HG03196 (cell line): ENCODE measurements at regions not wholly inside any gene's neighbourhood (a gene's known extent, or its start where the extent isn't known, plus 50 kb on each side); places are given as distances from the start of the nearest gene placed in this dataset.
"Not testable (repeated sequence)": the region's sequence is repeated elsewhere in the genome, so short reads cannot be mapped to it uniquely, and the experiment has no call there.

Source experiments
- ATAC-seq: cut with Tn5 transposase; IDR thresholded peaks from one replicate; pipeline ENCODE4 v1.9.1; 2021; ENCODE audit not compliant: unreplicated experiment

DNA sequence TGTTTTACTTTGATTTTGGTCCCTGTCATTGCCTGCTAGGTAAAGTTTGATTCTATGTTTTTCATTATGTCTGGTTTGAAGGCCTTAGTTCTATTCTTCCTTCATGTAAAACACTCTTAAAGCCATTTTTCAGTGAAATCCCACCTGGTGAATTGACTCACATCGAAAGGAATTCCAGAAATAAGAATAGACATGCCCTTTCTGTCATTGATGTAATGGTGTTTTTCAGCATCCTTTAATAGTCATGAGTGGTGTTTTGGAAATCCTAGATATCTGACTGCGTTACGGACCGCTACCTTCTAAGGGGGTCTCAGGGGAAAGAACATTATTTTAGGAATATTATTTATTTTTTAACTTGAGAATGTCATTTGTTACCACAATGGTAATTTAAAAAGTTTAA lies 104.5 kb upstream of the ZEB2 start:
- ATAC-seq, result no peak

DNA sequence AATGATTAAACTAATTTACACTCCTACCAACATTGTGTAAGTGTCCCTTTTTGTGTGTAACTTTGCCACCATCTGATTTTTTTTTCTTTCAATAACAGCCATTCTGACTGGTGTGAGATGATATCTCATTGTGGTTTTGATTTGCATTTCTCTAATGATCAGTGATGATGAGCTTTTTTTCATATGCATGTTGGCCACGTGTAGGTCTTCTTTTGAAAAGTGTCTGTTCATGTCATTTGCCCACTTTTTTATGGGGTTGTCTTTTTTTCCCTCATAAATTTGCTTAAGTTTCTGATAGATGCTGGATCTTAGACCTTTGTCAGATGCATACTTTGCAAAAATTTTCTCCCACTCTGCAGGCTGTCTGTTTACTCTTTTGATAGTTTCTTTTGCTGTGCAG lies 102.5 kb upstream of the ZEB2 start:
- ATAC-seq, result not testable (repeated sequence)

- no peak for ATAC-seq
These were observed 101.3 kb upstream of the ZEB2 start for GRCh38 chr2:144621266-144621665.

- no peak for ATAC-seq
These were observed 99.8 kb upstream of the ZEB2 start for GRCh38 chr2:144619760-144620159.

DNA sequence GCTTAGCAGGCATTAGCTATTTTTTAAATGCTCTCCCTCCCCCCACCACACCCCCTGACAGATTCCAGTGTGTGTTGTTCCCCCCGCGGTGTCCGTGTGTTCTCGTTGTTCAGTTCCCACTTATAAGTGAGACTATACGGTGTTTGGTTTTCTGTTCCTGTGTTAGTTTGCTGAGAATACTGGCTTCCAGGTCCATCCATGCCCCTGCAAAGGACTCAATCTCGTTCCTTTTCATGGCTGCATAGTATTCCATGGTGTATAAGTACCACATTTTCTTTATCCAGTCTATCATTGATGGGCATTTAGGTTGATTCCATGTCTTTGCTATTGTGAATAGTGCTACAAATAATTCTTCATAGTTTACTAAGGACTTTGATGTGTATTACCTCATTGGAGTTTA lies 97.3 kb upstream of the ZEB2 start:
- not testable (repeated sequence) for ATAC-seq

DNA sequence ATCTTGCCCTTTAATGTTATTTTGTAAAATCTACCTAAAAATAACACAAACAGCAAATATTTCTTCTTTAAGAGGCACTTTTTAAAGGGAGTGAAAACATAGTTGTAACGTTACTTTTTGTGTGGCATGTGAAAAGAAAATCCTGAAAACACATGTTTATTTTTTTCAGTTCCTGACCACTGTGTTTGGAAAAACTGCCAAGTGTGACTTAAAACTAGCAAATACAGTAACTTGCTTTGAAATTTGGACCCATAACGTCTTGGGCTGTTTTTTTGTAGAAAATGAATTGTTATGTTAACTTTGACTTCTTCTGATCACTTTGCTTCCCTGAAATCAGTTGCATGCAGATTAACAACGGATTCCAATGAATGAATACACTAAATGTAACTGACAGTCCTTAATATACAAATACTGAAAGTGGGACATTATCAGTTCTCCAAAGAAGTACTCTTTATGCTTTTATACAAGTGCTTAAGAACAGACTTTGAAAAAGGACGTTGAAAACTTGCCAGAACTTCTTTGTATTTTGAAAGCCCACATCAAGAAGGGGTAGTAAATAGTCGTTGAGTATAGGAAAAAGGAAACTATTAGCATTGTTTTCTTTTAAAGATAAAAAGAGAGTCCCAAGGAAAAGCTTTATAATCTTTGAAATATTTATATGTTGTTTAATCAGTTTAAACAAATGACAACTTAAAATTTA lies 96.1 kb upstream of the ZEB2 start:
- ATAC-seq, result no peak

GRCh38 chr2:144607891-144608521 lies 88.1 kb upstream of the ZEB2 start:
- no peak for ATAC-seq

DNA sequence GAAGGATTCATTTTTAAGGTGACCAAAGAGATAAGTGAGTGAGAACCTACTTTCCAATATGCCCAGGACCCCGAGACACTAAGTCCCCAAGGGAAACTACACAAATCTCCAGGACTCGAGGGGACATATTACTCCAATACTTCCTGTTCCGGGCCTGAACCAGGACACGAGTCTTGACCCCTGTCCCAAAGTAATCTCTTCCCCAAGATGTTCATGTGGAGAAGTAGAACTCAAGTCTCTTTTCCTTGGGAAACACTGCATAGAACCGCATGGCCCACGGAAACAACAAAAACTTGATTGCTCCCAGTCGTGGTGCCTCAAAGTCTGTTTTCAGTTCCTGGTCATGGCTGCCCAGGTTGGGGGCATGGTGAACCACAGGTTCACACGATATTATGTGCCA lies 87.2 kb upstream of the ZEB2 start:
- ATAC-seq, result no peak

- ATAC-seq, result no peak
These were observed 86.7 kb upstream of the ZEB2 start for GRCh38 chr2:144606466-144607095.

DNA sequence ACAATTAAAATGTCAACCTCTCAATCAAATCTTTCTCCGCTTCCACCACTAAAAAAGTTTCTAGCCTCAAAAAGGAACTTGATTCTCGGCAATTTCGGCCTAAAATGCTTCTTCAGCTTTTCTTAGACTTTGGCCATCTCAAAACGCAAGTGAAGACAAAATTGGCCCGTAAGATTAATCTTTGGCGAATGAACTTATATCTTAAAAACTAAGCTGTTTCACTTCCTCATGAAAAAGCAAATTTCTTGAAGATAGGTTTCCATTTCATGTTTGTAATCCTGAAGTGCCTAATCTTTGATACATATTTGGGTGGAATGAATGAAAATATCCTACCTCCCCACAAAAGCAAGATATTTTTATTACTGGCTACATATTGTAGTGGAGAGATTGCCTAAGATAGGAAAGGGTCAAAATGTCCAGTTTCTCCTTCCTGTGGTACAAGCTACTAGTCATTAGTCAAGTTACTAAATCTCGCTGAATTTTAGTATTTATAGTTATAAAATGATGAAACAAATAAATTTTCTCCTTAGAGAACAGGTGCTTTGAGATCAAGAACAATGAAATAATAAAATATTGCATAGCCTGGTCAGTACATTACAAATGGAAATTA lies 85.4 kb upstream of the ZEB2 start:
- ATAC-seq, result no peak

DNA sequence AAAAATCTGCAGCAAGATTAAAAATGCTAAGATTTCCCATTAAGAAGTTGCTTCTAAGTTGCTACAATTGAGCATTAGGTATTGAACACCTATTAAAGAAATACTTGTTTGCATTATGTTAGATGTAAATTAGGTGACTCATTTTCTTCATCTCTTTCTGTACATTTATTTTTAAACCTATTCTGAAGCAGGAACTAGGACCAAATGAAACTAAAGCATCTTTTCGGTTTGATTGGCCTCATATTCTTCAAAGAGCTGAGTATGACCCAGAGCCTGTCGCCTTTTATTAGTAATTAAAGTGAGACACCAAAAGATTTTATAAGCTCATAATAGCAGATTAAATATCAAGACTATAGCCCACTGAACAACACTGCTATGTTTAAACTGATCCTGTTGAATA lies 83.4 kb upstream of the ZEB2 start:
- no peak for ATAC-seq

DNA sequence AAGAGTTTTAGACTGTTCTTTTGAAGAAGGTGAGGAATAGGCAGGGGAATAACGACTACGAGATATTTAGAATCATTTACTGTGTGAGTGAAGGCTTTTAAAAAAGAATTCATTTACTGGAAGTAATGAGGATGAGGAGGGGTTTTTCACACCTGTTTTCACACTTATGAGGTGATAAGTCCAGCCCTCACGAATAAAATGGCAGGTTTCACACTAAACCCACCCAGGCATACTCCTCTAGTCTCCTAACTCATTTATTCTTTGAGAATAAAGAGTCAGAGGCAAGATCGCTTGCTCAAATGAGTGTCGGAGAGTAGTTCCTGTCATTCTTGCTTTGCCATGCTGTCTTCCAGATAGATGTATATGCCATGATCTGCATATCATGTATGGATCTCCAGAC lies 79.0 kb upstream of the ZEB2 start:
- ATAC-seq, result no peak

DNA sequence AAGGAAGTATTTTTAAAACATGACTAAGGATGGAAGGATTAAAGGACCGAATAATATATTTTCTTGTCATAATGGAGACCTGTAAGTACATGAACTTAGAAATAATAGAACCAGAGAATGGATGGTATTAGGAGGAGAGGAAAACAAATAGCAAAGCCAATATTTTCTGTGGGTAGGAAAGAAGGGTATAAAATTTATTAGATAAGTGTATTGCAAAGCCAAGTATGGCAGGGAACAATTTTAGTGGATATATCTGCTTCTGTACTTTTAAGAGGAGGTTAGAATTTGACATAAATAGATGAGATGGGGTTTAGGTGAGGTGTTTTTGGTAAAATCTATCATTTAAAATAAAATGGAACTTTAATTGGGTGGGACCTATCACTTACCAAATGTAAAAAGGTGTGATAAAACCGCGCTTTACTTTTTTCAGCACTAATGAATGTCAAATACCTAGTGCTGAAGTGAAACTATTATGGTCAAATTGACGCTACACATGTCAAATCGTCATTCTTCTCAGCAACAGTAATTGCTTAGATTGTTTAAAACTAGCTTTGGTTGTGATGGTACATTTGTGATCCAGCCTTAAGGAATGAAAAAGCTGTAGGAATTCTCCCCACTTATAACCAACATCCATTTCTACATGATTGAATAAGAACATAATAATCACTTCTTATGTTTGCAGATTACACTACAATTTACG lies 78.1 kb upstream of the ZEB2 start:
- no peak for ATAC-seq

GRCh38 chr2:144597388-144597787 lies 77.5 kb upstream of the ZEB2 start:
- no peak for ATAC-seq

DNA sequence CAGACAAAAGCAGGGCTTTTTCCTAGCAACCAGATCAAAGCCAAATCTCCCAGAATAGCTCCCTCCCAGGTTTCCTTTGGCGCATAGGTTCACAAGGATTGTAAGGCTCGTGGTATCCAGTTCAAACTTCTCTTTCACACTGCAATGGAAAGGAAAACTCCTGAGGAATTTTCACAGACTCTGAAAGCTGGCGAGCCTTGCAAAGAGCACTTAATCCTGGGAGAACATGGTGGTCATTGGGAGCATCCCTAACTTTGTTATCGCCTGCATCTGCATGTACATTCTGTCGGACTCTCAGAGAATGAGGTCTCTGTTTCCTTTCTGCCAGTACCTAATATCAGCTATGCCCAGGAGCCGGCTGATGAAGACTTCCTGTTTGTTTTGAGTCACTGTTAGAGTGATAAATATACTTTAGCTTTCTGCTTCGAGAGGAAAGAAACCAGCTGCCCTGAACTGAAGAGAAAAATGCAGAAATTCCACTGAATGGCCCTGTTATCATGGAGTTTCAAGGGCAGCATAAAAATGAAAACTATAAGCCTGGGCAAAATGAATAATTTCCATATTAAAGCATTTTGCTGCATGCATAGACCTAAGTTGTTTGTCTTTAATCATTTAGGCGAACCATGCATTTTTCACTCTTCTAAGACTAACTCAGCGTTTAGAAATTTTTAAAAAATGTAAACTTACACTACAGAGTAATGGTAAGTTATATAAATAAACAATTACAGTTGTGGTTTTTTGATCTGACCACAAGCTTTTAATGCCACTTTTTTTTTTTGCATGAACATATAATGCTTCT lies 76.4 kb upstream of the ZEB2 start:
- peak; percentile 90 for ATAC-seq

DNA sequence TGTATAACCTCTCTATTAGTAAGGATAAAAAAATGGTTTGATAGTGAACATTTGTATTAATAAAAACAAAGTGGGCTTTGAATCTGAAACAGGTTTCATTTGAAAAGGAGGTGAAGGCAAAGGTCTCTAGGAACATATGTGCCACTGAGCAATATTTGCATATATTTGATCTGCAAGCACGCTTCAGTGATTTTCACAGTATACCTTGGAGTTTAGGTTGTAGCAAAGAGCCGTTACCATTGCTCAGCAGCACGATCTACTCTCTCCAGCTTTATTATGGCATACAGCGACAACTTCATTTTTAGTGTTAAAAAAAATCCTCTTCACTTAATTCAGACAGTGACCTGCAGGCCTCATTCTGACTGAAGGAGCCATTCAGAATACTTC lies 75.8 kb upstream of the ZEB2 start:
- no peak for ATAC-seq

DNA sequence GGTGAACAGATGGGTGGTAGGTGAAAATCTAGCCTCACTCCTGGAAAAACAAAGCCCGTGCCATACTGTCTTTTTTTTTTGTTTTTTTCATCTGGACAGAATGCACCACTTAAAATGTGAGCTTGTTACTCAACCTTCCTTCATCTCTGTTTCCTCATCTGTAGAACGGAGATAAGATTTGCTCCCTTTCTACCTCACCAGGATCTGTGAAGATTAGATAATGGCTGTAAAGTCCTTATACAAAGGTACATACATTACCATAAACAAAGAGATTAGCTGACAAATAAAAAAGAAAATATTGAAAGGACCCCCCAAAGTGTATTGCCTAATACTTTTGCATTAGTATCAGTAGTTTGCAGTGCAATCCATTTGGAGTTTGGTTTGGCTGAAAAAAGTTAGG lies 75.4 kb upstream of the ZEB2 start:
- ATAC-seq, result no peak

DNA sequence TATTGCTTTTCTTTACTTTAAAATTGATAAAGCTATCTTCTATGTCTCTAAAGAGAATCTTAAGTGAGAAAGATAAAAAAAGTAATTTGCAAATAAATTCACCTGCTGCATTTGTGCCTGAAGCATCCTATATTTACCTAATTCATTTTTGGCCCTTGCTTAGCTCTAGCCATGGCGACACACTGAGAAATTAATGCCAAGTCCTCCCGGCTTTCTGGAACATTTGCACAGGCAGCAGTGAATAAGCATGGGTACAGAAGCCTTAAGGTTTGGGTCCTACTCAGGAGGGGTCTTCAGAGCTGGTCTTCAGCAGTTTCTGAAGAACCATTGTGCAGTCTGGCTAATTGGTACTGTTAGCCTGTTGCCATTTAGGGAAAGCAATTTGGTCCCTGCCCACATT lies 73.9 kb upstream of the ZEB2 start:
- no peak for ATAC-seq

DNA sequence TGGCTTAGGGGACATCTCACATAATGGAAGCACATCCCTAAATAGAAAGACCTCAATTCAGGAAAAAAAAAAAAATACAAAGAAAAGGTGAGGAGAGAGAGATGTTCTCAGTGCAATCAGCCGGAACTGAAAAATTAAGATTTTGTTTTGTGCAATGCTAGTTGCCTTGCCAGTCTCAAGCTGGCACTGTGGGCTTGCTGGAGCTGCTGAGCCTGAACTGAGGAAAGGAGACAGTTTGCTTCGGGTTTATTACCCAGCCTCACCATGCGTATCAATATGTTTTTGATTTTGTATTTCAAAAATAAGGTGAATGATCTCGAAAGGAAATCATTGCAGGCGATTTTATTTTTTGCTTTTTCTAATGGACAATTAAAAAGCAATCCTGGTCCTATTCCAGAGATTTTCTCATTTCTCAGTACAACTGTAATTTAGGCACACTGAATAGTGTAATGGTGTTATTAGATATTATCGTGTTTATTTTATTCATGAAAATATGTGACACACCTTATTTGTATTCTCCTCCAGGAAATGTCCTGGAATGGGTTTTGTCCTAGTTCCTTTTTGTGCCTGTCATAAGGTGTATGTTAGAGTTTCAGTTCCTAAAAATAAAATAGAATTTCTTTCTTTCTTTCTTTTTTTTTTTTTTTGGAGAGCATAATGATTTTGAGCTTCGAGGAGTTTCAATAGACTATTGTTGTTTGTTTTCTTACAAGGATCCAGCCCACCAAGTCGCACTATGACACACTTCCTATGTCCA lies 72.8 kb upstream of the ZEB2 start:
- ATAC-seq, result no peak

- no peak for ATAC-seq
These were observed 67.4 kb upstream of the ZEB2 start for GRCh38 chr2:144587306-144587705.
